Kidney capillary endothelial cell (primary cell): ENCODE measurements at regions not wholly inside any gene's neighbourhood (a gene's known extent, or its start where the extent isn't known, plus 50 kb on each side); places are given as distances from the start of the nearest gene placed in this dataset.
"Not testable (repeated sequence)": the region's sequence is repeated elsewhere in the genome, so short reads cannot be mapped to it uniquely, and the experiment has no call there.

Experiments
- DNase-seq: peaks from one replicate; pipeline ENCODE4 v3.0.0-alpha.2; 2018; ENCODE audit warnings: low spot score

- DNase-seq = no peak
Measured at GRCh38 chr2:47964277-47964676, 58.0 kb upstream of the FBXO11 start.

- DNase-seq = no peak
Measured at GRCh38 chr2:47964722-47965434, 58.6 kb upstream of the FBXO11 start.

- DNase-seq = not testable (repeated sequence)
Measured at GRCh38 chr2:47976728-47977127, 70.4 kb upstream of the FBXO11 start.

- DNase-seq = no peak
Measured at GRCh38 chr2:47984041-47984440, 77.7 kb upstream of the FBXO11 start.

GRCh38 chr2:47990503-47990902, 84.2 kb upstream of the FBXO11 start:
- DNase-seq = no peak

GRCh38 chr2:47992671-47993070, 86.4 kb upstream of the FBXO11 start:
- DNase-seq = no peak

GRCh38 chr2:47996808-47997207, 90.5 kb upstream of the FBXO11 start:
- no peak for DNase-seq

- no peak for DNase-seq
Measured at GRCh38 chr2:47999512-47999911, 93.2 kb upstream of the FBXO11 start.

- DNase-seq = no peak
Measured at GRCh38 chr2:48001498-48001897, 95.2 kb upstream of the FBXO11 start.

- no peak for DNase-seq
Measured at GRCh38 chr2:48006094-48006493, 99.8 kb upstream of the FBXO11 start.

- no peak for DNase-seq
Measured at GRCh38 chr2:48007699-48008268, 101.5 kb upstream of the FBXO11 start.

GRCh38 chr2:48009256-48009655, 103.0 kb upstream of the FBXO11 start:
- no peak for DNase-seq

GRCh38 chr2:48015421-48015820, 109.1 kb upstream of the FBXO11 start:
- no peak for DNase-seq

- no peak for DNase-seq
Measured at GRCh38 chr2:48016225-48017019, 110.1 kb upstream of the FBXO11 start.

- no peak for DNase-seq
Measured at GRCh38 chr2:48017136-48017535, 110.8 kb upstream of the FBXO11 start.

GRCh38 chr2:48018480-48018879, 112.2 kb upstream of the FBXO11 start:
- DNase-seq = no peak

- DNase-seq = no peak
Measured at GRCh38 chr2:48026865-48027264, 120.6 kb upstream of the FBXO11 start.

GRCh38 chr2:48032765-48033164, 126.5 kb upstream of the FBXO11 start:
- DNase-seq = no peak

GRCh38 chr2:48034295-48034694, 128.0 kb upstream of the FBXO11 start:
- no peak for DNase-seq

- DNase-seq = no peak
Measured at GRCh38 chr2:48036312-48036711, 130.0 kb upstream of the FBXO11 start.

GRCh38 chr2:48039209-48039990, 133.1 kb upstream of the FBXO11 start:
- DNase-seq = no peak

GRCh38 chr2:48043131-48043700, 136.9 kb upstream of the FBXO11 start:
- no peak for DNase-seq
